Kidney (tissue), 13 donors: ENCODE measurements at regions not wholly inside any gene's neighbourhood (a gene's known extent, or its start where the extent isn't known, plus 50 kb on each side); places are given as distances from the start of the nearest gene placed in this dataset.
"Not testable (repeated sequence)": the region's sequence is repeated elsewhere in the genome, so short reads cannot be mapped to it uniquely, and the experiment has no call there.

Experiments used
- DNase-seq, 5 donors: peaks; one replicate each; pipeline ENCODE4 v3.0.0-alpha.2; 2013 to 2020
- FAIRE-seq: peaks from 2 replicates; lab custom pipeline; 2012; peaks lifted over from hg19 to GRCh38; lab: Jason Lieb, UNC
- H3K27ac ChIP-seq, 2 donors: one replicate each; pipeline ENCODE4 v1.7.0; 2013; ENCODE audit warnings: low read depth in 2 of 2, low read length in 2 of 2, inconsistent platforms in 1 of 2
- H3K27me3 ChIP-seq: one replicate; pipeline ENCODE4 v1.7.1; 2013; ENCODE audit warnings: low read length, inconsistent platforms; ENCODE audit not compliant: control insufficient read depth, insufficient read depth
- H3K36me3 ChIP-seq, 3 donors: one replicate each; pipeline versions ENCODE4 v1.7.0 to v1.7.1; 2013; ENCODE audit warnings: low read length in 3 of 3, control low read depth in 1 of 3, inconsistent platforms in 1 of 3; ENCODE audit not compliant: insufficient read depth in 3 of 3, control insufficient read depth in 2 of 3
- H3K4me1 ChIP-seq, 3 donors: one replicate each; pipeline versions ENCODE4 v1.7.0 to v1.7.1; 2013; ENCODE audit warnings: low read length in 3 of 3, inconsistent platforms in 1 of 3, low read depth in 1 of 3; ENCODE audit not compliant: control insufficient read depth in 2 of 3, insufficient read depth in 2 of 3
- H3K4me3 ChIP-seq, 3 donors: one replicate each; pipeline versions ENCODE4 v1.7.0 to v1.8.1; 2013; ENCODE audit warnings: low read length in 3 of 3, control low read depth in 1 of 3, inconsistent platforms in 1 of 3
- H3K9ac ChIP-seq, 3 donors: one replicate each; pipeline versions ENCODE4 v1.7.0 to v1.7.1; 2013; ENCODE audit warnings: low read length in 3 of 3, control low read depth in 1 of 3, inconsistent platforms in 1 of 3
- H3K9me3 ChIP-seq, 3 donors: one replicate each; pipeline versions ENCODE4 v1.7.0 to v1.7.1; 2013; ENCODE audit warnings: low read length in 3 of 3, control low read depth in 1 of 3, inconsistent platforms in 1 of 3; ENCODE audit not compliant: control insufficient read depth in 2 of 3, insufficient read depth in 1 of 3
- intact Hi-C: fragments of 100-400 bp; cut with DNase I; formaldehyde crosslinking; loops from one replicate; pipeline ENCODE4 v1.11.1; 2022
- TF ChIP-seq, protein P1 (sequence below): IDR thresholded peaks from 3 replicates; pipeline ENCODE4 v1.5.1; 2012; ENCODE audit warnings: mild to moderate bottlenecking, moderate library complexity, borderline replicate concordance; ENCODE audit not compliant: insufficient read depth; ENCODE audit errors: extremely low read depth
- donor health status: control.
- donor health status: control.
- donor health status: control.
- donor health status: control.
- donor health status: control.
- donor health status: DM: yes; HTN: yes; CAD: no.
- donor health status: Normal renal cell carcinoma (clear cell type).

DNA sequence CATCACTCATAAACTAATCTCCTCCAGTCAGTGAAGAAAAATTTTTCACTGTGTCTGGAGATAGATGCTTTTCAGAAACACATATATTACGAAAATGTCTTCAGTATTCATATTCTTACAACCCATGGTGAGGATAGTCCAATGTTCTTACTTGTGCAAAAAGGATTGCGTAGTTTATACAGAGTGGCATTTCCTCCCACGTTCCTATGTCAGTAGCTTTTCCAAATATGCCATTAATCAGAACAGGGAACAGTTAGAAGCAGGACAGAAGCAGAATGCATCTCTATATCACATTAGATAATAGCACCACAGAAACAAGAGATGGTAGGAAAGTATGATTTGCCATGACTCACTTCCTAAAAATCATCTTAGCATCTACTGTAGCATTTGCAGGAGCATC lies 282.9 kb downstream of the SLITRK5 start:
- Histone ChIP-seq H3K4me1 (no peaks in the 10 kb centered on the region), H3K4me3 (no peak overlapping the region), H3K36me3 (no peaks in the 10 kb centered on the region), H3K27me3 (no peaks in the 10 kb centered on the region), H3K9ac (no peak overlapping the region), H3K9me3 (no peaks in the 10 kb centered on the region), H3K27ac (no peak overlapping the region)
- intact Hi-C loops = no loop called here
- FAIRE-seq (no peak), DNase-seq (no peak)
- TF ChIP-seq, protein P1, sequence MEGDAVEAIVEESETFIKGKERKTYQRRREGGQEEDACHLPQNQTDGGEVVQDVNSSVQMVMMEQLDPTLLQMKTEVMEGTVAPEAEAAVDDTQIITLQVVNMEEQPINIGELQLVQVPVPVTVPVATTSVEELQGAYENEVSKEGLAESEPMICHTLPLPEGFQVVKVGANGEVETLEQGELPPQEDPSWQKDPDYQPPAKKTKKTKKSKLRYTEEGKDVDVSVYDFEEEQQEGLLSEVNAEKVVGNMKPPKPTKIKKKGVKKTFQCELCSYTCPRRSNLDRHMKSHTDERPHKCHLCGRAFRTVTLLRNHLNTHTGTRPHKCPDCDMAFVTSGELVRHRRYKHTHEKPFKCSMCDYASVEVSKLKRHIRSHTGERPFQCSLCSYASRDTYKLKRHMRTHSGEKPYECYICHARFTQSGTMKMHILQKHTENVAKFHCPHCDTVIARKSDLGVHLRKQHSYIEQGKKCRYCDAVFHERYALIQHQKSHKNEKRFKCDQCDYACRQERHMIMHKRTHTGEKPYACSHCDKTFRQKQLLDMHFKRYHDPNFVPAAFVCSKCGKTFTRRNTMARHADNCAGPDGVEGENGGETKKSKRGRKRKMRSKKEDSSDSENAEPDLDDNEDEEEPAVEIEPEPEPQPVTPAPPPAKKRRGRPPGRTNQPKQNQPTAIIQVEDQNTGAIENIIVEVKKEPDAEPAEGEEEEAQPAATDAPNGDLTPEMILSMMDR = no peak

GRCh38 chr13:87961546-87961945 lies 290.4 kb downstream of the SLITRK5 start:
- Histone ChIP-seq H3K27me3 (no peaks in the 10 kb centered on the region), H3K4me3 (no peak overlapping the region), H3K27ac (no peak overlapping the region), H3K9ac (no peak overlapping the region), H3K4me1 (no peaks in the 10 kb centered on the region), H3K9me3 (no peaks in the 10 kb centered on the region), H3K36me3 (no peaks in the 10 kb centered on the region)
- TF ChIP-seq, protein P1 = no peak
- no peak for DNase-seq
- no peak for FAIRE-seq
- intact Hi-C loops = no loop called here

DNA sequence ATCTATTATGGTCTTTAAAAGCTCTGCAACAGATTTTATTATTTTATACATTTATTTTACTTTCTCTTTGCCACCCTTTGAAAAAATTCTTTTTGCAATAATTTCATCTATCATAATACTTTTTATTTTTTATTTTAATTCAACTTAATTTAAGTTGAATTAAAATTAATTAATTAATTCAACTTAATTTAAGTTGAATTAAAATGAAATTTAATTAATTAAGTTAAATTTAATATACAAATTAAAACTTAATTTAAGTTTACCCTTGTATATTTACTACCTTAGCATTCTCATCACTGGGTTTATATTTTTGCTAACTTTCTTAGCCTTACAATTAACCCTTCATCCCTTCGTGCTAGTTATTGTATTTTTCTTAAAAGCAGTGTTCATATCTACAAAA lies 301.4 kb downstream of the SLITRK5 start:
- Histone ChIP-seq H3K4me3 (no peak overlapping the region), H3K27me3 (no peaks in the 10 kb centered on the region), H3K36me3 (no peaks in the 10 kb centered on the region), H3K9ac (no peak overlapping the region), H3K27ac (no peak overlapping the region), H3K4me1 (no peaks in the 10 kb centered on the region), H3K9me3 (no peaks in the 10 kb centered on the region)
- intact Hi-C loops = no loop called here
- no peak for DNase-seq
- TF ChIP-seq, protein P1 = no peak
- FAIRE-seq = peak; percentile 93

DNA sequence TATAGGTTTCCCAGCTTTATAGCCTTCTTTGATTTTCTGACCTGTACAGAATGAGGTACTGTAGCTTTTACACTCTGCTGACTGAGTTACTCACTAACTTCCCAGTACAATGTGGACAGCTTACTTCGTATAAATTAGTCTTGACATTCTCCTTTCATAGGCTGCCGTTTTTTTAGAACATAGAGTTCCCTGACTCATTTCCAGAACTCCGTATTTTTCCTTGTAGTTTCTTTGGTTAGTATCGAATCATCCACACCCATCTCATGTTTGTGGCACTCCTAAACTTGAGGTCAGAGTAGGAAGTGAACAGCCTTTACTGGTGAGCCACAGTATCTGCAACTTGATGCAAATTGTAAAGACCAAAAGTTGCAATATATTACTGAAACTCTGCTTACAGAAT lies 303.9 kb downstream of the SLITRK5 start:
- Histone ChIP-seq H3K9me3 (no peaks in the 10 kb centered on the region), H3K4me3 (no peak overlapping the region), H3K9ac (no peak overlapping the region), H3K27ac (no peak overlapping the region), H3K4me1 (no peaks in the 10 kb centered on the region), H3K36me3 (no peaks in the 10 kb centered on the region), H3K27me3 (no peaks in the 10 kb centered on the region)
- no peak for DNase-seq
- no peak for FAIRE-seq
- intact Hi-C loops = no loop called here
- TF ChIP-seq, protein P1 = no peak

DNA sequence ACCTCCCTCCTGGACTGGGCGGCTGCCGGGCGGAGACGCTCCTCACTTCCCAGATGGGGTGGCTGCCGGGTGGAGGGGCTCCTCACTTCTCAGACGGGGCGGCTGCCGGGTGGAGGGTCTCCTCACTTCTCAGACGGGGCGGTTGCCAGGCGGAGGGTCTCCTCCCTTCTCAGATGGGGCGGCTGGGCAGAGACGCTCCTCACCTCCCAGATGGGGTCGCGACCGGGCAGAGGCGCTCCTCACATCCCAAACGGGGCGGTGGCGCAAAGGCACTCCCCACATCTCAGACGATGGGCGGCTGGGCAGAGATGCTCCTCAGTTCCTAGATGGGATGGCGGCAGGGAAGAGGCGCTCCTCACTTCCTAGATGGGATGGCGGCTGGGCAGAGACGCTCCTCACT lies 305.5 kb downstream of the SLITRK5 start:
- H3K9ac ChIP-seq, DNase-seq, H3K27me3 ChIP-seq, H3K9me3 ChIP-seq, H3K36me3 ChIP-seq, H3K4me1 ChIP-seq, intact Hi-C loops, FAIRE-seq, H3K4me3 ChIP-seq, H3K27ac ChIP-seq: not testable (repeated sequence)
